H54 (cell line): ENCODE measurements at regions not wholly inside any gene's neighbourhood (a gene's known extent, or its start where the extent isn't known, plus 50 kb on each side); places are given as distances from the start of the nearest gene placed in this dataset.

ENCODE experiments used
- DNase-seq: peaks from one replicate; pipeline ENCODE4 v3.0.0; 2011; ENCODE audit warnings: low spot score, mixed read lengths; ENCODE audit not compliant: insufficient read length
- FAIRE-seq: peaks from 3 replicates; lab custom pipeline; 2011; peaks lifted over from hg19 to GRCh38; lab: Jason Lieb, UNC
- POLR2A ChIP-seq: IDR thresholded peaks from 2 replicates; pipeline ENCODE4 v1.6.1; 2011; ENCODE audit warnings: low read depth, mild to moderate bottlenecking, low read length

GRCh38 chr4:17064959-17065358, 166.5 kb upstream of the LDB2 start:
- no peak for TF ChIP-seq POLR2A
- no peak for DNase-seq
- no peak for FAIRE-seq

DNA sequence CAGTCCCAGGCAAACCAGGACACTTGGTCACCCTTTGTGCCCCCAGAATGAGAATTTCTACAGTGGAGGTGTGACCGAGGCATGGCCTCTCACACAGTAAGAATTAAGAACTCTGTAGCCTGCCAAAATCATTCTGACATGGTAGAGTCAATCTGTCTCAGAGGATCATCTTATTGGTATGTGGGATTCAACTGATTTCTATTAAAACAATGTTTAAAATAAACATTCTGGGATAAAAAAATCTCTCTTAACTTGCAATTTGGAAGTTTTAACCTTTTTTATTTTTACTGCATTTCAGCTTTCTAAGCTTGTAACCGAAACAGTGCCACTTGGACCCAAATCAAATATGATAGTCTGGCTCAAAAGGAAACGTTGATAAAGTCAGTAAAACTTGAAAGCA, 165.4 kb upstream of the LDB2 start:
- FAIRE-seq (no peak), DNase-seq (no peak)
- TF ChIP-seq POLR2A: no peak

DNA sequence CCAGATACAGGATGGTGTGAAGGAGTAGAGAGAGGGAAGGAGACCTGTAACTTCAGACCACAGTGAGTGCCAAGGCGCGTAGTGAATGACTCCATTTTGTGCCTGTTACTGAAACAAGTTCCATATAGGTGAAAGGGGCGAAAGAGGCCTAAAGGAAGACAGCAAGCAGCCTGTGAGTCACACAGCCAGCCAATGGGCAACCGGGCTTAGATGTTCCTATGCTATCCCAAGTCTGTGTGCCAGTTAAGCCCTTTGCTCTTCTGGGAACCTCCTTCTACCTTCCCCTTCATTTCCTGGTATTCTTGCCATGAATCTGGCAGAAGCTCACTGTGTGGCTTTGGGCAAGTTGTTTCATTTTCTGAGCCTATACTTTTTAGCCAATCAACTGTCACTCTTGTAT, 161.8 kb upstream of the LDB2 start:
- FAIRE-seq: no peak
- TF ChIP-seq POLR2A: no peak
- no peak for DNase-seq

- TF ChIP-seq POLR2A: no peak
- DNase-seq (no peak), FAIRE-seq (no peak)
Observed at GRCh38 chr4:17058916-17059741, 160.7 kb upstream of the LDB2 start.

- FAIRE-seq (no peak), DNase-seq (no peak)
- no peak for TF ChIP-seq POLR2A
Observed at GRCh38 chr4:17058536-17058915, 160.1 kb upstream of the LDB2 start.

- FAIRE-seq (no peak), DNase-seq (no peak)
- no peak for TF ChIP-seq POLR2A
Observed at GRCh38 chr4:17057035-17057434, 158.6 kb upstream of the LDB2 start.

GRCh38 chr4:17055788-17056187, 157.3 kb upstream of the LDB2 start:
- FAIRE-seq (no peak), DNase-seq (peak; percentile 29)
- no peak for TF ChIP-seq POLR2A

DNA sequence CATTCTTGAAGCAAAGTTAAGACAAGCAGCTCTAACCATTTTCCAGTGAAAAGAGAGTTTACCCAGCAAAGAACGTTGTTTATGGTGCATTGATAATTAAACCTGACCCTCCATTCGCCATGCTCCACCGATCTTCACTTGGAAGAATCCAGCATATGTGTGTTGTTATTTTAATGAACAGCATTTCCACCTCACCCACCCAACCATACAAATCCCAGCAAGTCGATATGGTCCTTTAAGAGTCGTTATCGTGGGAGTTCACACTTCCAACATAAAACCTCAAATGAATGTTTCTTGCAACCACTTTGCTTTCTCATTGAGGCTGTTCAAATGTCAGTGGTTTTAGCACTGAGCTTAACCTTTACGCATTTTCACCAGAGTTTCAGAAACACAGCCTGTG, 147.4 kb upstream of the LDB2 start:
- no peak for DNase-seq
- FAIRE-seq: no peak
- TF ChIP-seq POLR2A: no peak

GRCh38 chr4:17038510-17039176, 140.2 kb upstream of the LDB2 start:
- DNase-seq: no peak
- FAIRE-seq: no peak
- no peak for TF ChIP-seq POLR2A

GRCh38 chr4:17033768-17034181, 135.3 kb upstream of the LDB2 start:
- no peak for TF ChIP-seq POLR2A
- FAIRE-seq (no peak), DNase-seq (no peak)

DNA sequence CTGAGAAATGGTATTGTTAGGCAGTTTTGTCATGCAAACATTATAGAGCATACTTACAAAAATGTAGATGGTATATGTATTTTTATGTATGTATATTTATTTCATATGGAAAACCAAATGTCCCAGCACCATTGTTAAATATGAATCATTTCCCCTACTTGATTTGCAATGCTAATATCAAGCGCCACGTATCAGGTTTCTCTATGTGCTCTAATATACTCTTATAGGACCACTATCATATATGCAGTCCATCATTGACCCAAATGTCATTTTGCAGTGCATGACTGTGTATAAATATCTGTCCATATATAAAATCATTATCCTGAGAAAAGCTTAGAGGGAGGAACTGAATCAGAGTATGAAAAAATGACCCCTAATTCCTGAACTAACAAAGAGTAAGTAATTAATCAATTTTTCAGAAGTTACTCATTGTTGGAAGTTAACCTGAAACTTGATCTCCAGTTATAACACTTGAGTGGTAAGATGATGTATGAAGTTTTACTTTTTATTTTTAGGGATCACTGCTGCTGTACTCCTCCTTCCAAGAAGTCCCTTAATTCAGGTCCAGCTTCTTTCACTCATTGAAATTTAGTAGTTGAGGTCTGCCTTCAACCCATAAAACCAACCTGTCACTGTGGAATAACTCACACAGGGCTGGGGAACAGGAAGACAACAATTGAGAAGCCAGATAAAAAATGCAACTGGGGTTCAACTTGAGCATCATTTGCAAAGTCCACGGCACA, 134.8 kb upstream of the LDB2 start:
- DNase-seq (no peak), FAIRE-seq (no peak)
- no peak for TF ChIP-seq POLR2A

DNA sequence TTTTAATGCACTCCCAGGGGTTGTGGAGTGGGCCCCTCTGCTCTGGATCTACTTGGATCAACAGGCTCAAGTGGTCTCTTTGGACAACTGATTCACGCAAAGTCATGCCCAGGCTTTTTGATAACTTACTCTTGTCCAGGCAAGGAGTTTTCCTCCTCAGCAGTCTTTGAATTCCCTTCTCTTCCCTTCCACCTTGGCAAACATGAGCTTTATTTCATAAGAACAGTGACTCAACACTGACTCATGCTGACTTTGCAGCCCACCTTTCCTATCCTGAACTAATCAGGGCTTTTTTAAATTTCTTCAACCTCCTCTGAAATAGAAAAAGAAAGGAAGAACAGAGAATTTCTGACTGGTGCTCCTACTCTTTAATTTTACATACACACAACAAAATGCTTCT, 132.1 kb upstream of the LDB2 start:
- TF ChIP-seq POLR2A: no peak
- DNase-seq: no peak
- FAIRE-seq: peak; percentile 36

DNA sequence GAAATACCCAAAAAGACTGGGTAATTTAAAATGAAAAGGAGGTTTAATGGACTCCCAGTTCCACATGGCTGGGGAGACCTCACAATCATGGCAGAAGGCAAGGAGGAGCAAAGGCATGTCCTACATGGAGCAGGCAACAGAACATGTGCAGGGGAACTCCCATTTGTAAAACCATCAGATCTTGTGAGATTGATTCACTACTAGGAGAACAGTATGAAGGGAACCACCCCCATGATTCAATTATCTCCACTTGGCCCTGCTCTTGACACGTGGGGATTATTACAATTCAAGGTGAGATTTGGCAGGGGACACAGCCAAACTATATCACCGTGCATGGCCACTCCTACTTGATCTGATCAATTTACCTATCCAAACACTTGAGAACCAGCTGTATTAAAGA, 131.5 kb upstream of the LDB2 start:
- TF ChIP-seq POLR2A: no peak
- FAIRE-seq: no peak

GRCh38 chr4:17029432-17029831, 131.0 kb upstream of the LDB2 start:
- FAIRE-seq (no peak), DNase-seq (no peak)
- TF ChIP-seq POLR2A: no peak

More for the DNA sequence above, 131.5 kb upstream of the LDB2 start:
- no peak for DNase-seq
